IMR-90 (cell line): ENCODE measurements at regions not wholly inside any gene's neighbourhood (a gene's known extent, or its start where the extent isn't known, plus 50 kb on each side); places are given as distances from the start of the nearest gene placed in this dataset.

Experiments
- ATAC-seq: fragments of 200-7000 bp; cut with Tn5 transposase; 2 replicates; pipeline ENCODE4 v1.9.1; 2020; ENCODE audit warnings: low read depth, mild to moderate bottlenecking, moderate library complexity
- BruUV-seq: library from RNA; stranded (reverse); fragments of 400-500 nt; replicated peaks from 2 replicates; lab custom pipeline; 2021; lab: Mats Ljungman, UMichigan
- CTCF ChIA-PET: fragments of 300-600 bp; formaldehyde crosslinking; extraction: SDS; loops from one replicate; lab custom pipeline; 2021; ENCODE audit warnings: antibody characterized with exemption; lab: Yijun Ruan, JAX
- POLR2A ChIA-PET: fragments of 300-600 bp; sonication (Branson Sonifier 250); formaldehyde crosslinking; loops from one replicate; lab custom pipeline; 2022; ENCODE audit warnings: antibody characterized with exemption; ENCODE audit not compliant: unreplicated experiment; lab: Charles Lee
- DNase-seq: peaks from one replicate; pipeline ENCODE4 v3.0.0; 2013
- H2AFZ ChIP-seq: replicated peaks from 2 replicates; pipeline ENCODE3; 2013; ENCODE audit warnings: low read length, mild to moderate bottlenecking; ENCODE audit not compliant: poor library complexity
- H2AK5ac ChIP-seq: 2 replicates; pipeline ENCODE4 v1.6.1; 2013; ENCODE audit warnings: low read depth, low read length, inconsistent platforms
- H2AK9ac ChIP-seq: replicated peaks from 2 replicates; pipeline ENCODE3; 2013; ENCODE audit warnings: mild to moderate bottlenecking, low read depth, low read length, moderate library complexity; ENCODE audit not compliant: poor library complexity
- H2BK120ac ChIP-seq: 2 replicates; pipeline ENCODE4 v1.6.1; 2013; ENCODE audit warnings: low read depth, low read length, inconsistent platforms
- H2BK15ac ChIP-seq: 3 replicates; pipeline ENCODE4 v1.6.1; 2013; ENCODE audit warnings: low read depth, low read length, inconsistent platforms
- H2BK20ac ChIP-seq: 2 replicates; pipeline ENCODE4 v1.6.1; 2013; ENCODE audit warnings: low read depth, mild to moderate bottlenecking, inconsistent platforms, low read length, moderate library complexity
- H2BK5ac ChIP-seq: 2 replicates; pipeline ENCODE4 v1.6.1; 2013; ENCODE audit warnings: mild to moderate bottlenecking, low read depth, low read length, inconsistent platforms; ENCODE audit not compliant: poor library complexity, severe bottlenecking
- H3K14ac ChIP-seq: replicated peaks from 2 replicates; pipeline ENCODE4 v1.6.1; 2013; ENCODE audit warnings: low read depth, low read length, inconsistent platforms
- H3K18ac ChIP-seq: 2 replicates; pipeline ENCODE4 v1.6.1; 2013; ENCODE audit warnings: low read depth, low read length, control low read depth
- H3K23ac ChIP-seq: 2 replicates; pipeline ENCODE4 v1.6.1; 2013; ENCODE audit warnings: low read depth, low read length, inconsistent platforms
- H3K27ac ChIP-seq: 2 replicates; pipeline ENCODE4 v1.5.1; 2013; ENCODE audit warnings: mild to moderate bottlenecking, control low read depth, low read length; ENCODE audit not compliant: insufficient read depth
- H3K27me3 ChIP-seq: 2 replicates; pipeline ENCODE4 v1.6.1; 2013; ENCODE audit warnings: low read length; ENCODE audit not compliant: control insufficient read depth, insufficient read depth
- H3K36me3 ChIP-seq: 2 replicates; pipeline ENCODE4 v1.6.1; 2013; ENCODE audit warnings: low read length, mixed read lengths; ENCODE audit not compliant: control insufficient read depth, insufficient read depth
- H3K4ac ChIP-seq: 2 replicates; pipeline ENCODE4 v1.6.1; 2013; ENCODE audit warnings: low read depth, low read length, inconsistent platforms
- H3K4me1 ChIP-seq: 2 replicates; pipeline ENCODE4 v1.6.1; 2013; ENCODE audit warnings: low read length, mixed read lengths; ENCODE audit not compliant: control insufficient read depth, insufficient read depth
- H3K4me2 ChIP-seq: 2 replicates; pipeline ENCODE4 v1.6.1; 2013; ENCODE audit warnings: low read depth, mild to moderate bottlenecking, control low read depth, low read length, moderate library complexity
- H3K4me3 ChIP-seq: 2 replicates; pipeline ENCODE4 v1.5.1; 2013; ENCODE audit warnings: low read depth, mild to moderate bottlenecking, control low read depth, low read length, moderate library complexity; ENCODE audit not compliant: insufficient read depth
- H3K56ac ChIP-seq: 2 replicates; pipeline ENCODE4 v1.6.1; 2013; ENCODE audit warnings: low read length, inconsistent platforms; ENCODE audit not compliant: insufficient read depth; ENCODE audit errors: extremely low read depth
- H3K79me1 ChIP-seq, 2 experiments: 2 replicates each; pipeline ENCODE4 v1.6.1; 2013; ENCODE audit warnings: low read length in 2 of 2, inconsistent platforms in 1 of 2, low read depth in 1 of 2
- H3K9ac ChIP-seq: 2 replicates; pipeline ENCODE4 v1.6.1; 2013; ENCODE audit warnings: low read depth, low read length, control low read depth
- H3K9me1 ChIP-seq: 2 replicates; pipeline ENCODE4 v1.6.1; 2013; ENCODE audit warnings: low read length, inconsistent platforms; ENCODE audit not compliant: insufficient read depth
- H3K9me3 ChIP-seq: 2 replicates; pipeline ENCODE4 v1.6.1; 2013; ENCODE audit warnings: low read length; ENCODE audit not compliant: control insufficient read depth, insufficient read depth
- H4K20me1 ChIP-seq: 2 replicates; pipeline ENCODE4 v1.6.1; 2013; ENCODE audit warnings: low read length, inconsistent platforms; ENCODE audit not compliant: insufficient read depth
- H4K5ac ChIP-seq: 2 replicates; pipeline ENCODE4 v1.6.1; 2013; ENCODE audit warnings: mild to moderate bottlenecking, low read depth, low read length, control low read depth
- H4K8ac ChIP-seq, 2 experiments: 2 replicates each; pipeline ENCODE4 v1.6.1; 2013; ENCODE audit warnings: low read depth in 2 of 2, low read length in 2 of 2, control low read depth in 1 of 2, inconsistent platforms in 1 of 2
- H4K91ac ChIP-seq: 2 replicates; pipeline ENCODE4 v1.6.1; 2013; ENCODE audit warnings: low read depth, low read length, inconsistent platforms; ENCODE audit not compliant: insufficient read depth
- CTCF ChIP-seq: conservative IDR thresholded peaks from 2 replicates; pipeline ENCODE4 v1.5.1; 2012; ENCODE audit warnings: mild to moderate bottlenecking, low read depth, low read length, improper control_type of control experiment
- MAFK ChIP-seq: IDR thresholded peaks from 2 replicates; pipeline ENCODE4 v1.6.1; 2012; ENCODE audit warnings: low read depth, low read length, improper control_type of control experiment
- RAD21 ChIP-seq: IDR thresholded peaks from 2 replicates; pipeline ENCODE4 v1.6.1; 2012; ENCODE audit warnings: low read length, improper control_type of control experiment
- WGBS, 2 experiments: methylation state at CpG; one replicate each; pipeline versions ENCODE4 v1.1.5 to v1.1.7; 2013; ENCODE audit warnings: missing lambda C conversion rate in 2 of 2; ENCODE audit not compliant: insufficient read length in 1 of 2; ENCODE audit errors: extremely low coverage in 2 of 2; 5-methylcytosine and 5-hydroxymethylcytosine counted together
- dilution Hi-C: fragments of 300-500 bp; cut with HindIII; formaldehyde crosslinking; loops from one replicate; pipeline ENCODE4 v1.14.3; 2018; ENCODE audit warnings: low sequenced_read_pairs; ENCODE audit not compliant: unreplicated experiment
- in situ Hi-C: fragments of 300-500 bp; cut with MboI; formaldehyde crosslinking; loops from 3 replicates; pipeline ENCODE4 v1.14.3; 2019; ENCODE audit warnings: low sequenced_read_pairs, inconsistent platforms, mixed read lengths
- intact Hi-C: fragments of 100-400 bp; cut with micrococcal nuclease; formaldehyde crosslinking; loops from 2 replicates; pipeline ENCODE4 v1.10.0; 2022

DNA sequence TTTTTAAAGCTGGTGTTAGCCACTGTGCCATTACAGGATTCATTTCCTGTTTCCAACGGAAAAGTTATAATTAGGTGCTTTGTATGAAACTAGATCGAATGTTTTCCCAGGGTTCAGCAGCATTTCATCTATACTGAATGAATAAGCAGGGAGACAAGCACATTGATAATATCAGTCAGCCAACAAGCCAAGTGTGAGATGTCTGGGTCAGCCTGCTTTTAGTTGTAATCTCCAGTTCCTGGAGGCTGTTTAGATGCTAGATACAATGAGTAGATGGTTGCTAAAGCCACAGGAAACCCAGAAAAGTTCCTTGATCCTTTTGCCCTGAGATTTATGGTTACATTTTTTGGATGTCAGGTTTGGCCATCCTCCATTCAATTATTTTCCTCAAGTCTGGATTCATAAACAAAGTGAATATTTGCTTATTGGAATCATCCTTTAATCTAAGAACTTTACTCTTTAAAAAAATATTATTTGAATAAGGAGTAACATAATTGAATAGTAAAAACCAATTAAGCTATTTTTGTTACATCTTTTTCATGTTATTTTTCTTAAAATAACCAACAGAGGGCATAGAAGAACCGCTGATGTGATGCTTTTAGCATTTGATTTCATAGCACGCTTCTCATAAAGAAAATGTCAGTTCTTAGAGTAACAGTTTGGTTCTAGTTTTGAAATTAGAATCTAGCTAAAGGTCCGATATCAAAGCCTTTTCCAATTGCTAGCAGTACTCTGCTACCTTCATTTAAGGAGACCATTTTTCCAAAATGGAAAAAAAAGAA, 76.6 kb downstream of the HSPA13 start:
- H2AFZ ChIP-seq = no peak overlapping the region
- POLR2A ChIA-PET = no interaction called here
- CTCF ChIA-PET = interaction anchor here (0.6 kb wide), 2 partner anchors 10 to 1094 kb away, joined by 3 to 6 read pairs; no protein-coding TSS in a partner anchor
- H3K9me1 ChIP-seq = no peaks in the 10 kb centered on the region
- peak; percentile 3 for DNase-seq
- H2BK20ac ChIP-seq = no peak overlapping the region
- H4K91ac ChIP-seq = no peak overlapping the region
- H3K4me2 ChIP-seq = no peak overlapping the region
- no peak overlapping the region for H3K56ac ChIP-seq
- no peak overlapping the region for H3K9ac ChIP-seq
- no peak overlapping the region for H3K14ac ChIP-seq
- H2BK120ac ChIP-seq = no peak overlapping the region
- intact Hi-C loops = loop anchor here (1.0 kb wide), 1 partner anchor 1177 kb away; no protein-coding TSS in a partner anchor
- peak; percentile 24; the same call in 1 of the 2 replicates for ATAC-seq
- H3K4ac ChIP-seq = no peak overlapping the region
- no peak overlapping the region for H2AK9ac ChIP-seq
- H2BK15ac ChIP-seq = no peak overlapping the region
- in situ Hi-C loops = no loop called here
- H3K79me1 ChIP-seq = no peaks in the 10 kb centered on the region
- H3K18ac ChIP-seq = no peak overlapping the region
- H2BK5ac ChIP-seq = no peak overlapping the region
- H3K27ac ChIP-seq = no peak overlapping the region
- no peak overlapping the region for H4K5ac ChIP-seq
- no peak overlapping the region for H3K23ac ChIP-seq
- H3K9me3 ChIP-seq = no peaks in the 10 kb centered on the region
- H4K8ac ChIP-seq = no peak overlapping the region
- H3K4me1 ChIP-seq = no peaks in the 10 kb centered on the region
- H3K27me3 ChIP-seq = no peaks in the 10 kb centered on the region
- TF ChIP-seq MAFK (no peak), RAD21 (peak; percentile 34; the same call in 1 of the 2 replicates), CTCF (peak; percentile 23)
- BruUV-seq = no TSS peak
- no peaks in the 10 kb centered on the region for H4K20me1 ChIP-seq
- dilution Hi-C loops = no loop called here
- no peak overlapping the region for H3K4me3 ChIP-seq
- H3K36me3 ChIP-seq = no peaks in the 10 kb centered on the region
- WGBS, 2 experiments = no CpG with 5 or more reads among the region's 5 CpGs
- no peak overlapping the region for H2AK5ac ChIP-seq
